ENCODE measurements at regions not wholly inside any gene's neighbourhood (a gene's known extent, or its start where the extent isn't known, plus 50 kb on each side); places are given as distances from the start of the nearest gene placed in this dataset.

GRCh38 chr21:35316933-35317332, 267.8 kb upstream of the RUNX1 start:
- Histone ChIP-seq H3K9me2 (ENCODE audit: insufficient read depth, low read length) (no peaks in the 10 kb centered on the region), H3K4me2 (ENCODE audit: low read length) (no peak overlapping the region), H3K4me1 (ENCODE audit: insufficient read depth, low read length, poor library complexity, severe bottlenecking) (no peaks in the 10 kb centered on the region), H2AFZ (ENCODE audit: low read length) (no peak overlapping the region), H3K36me3 (ENCODE audit: insufficient read depth, low read length) (no peaks in the 10 kb centered on the region), H3K9me3 (ENCODE audit: low read length) (no peaks in the 10 kb centered on the region), H3K79me2 (ENCODE audit: insufficient read depth, low read depth, low read length) (no peaks in the 10 kb centered on the region), H3K27ac (ENCODE audit: low read depth, low read length, poor library complexity, severe bottlenecking) (no peak overlapping the region), H4K20me1 (ENCODE audit: insufficient read depth, low read length) (no peaks in the 10 kb centered on the region), H3K4me3 (ENCODE audit: low read depth, low read length, poor library complexity, severe bottlenecking) (no peak overlapping the region)
- BruUV-seq (replicated peaks) = no TSS peak
- TF ChIP-seq EZH2phosphoT487 (IDR thresholded peaks at IDR 0.05; ENCODE audit: borderline replicate concordance, low read depth, low read length) (no peak), CTCF (conservative IDR thresholded peaks at IDR 0.05; ENCODE audit: low read length) (no peak)
- CTCF ChIA-PET (ENCODE audit: unreplicated experiment) = no interaction called here
- no peak for DNase-seq (ENCODE audit: low spot score)
- intact Hi-C loops (cut with micrococcal nuclease; ENCODE audit: unreplicated experiment) = no loop called here
- POLR2A ChIA-PET = no interaction called here

GRCh38 chr21:35316456-35316855, 267.4 kb upstream of the RUNX1 start:
- Histone ChIP-seq H3K79me2 (ENCODE audit: insufficient read depth, low read depth, low read length) (no peaks in the 10 kb centered on the region), H3K9me3 (ENCODE audit: low read length) (no peaks in the 10 kb centered on the region), H4K20me1 (ENCODE audit: insufficient read depth, low read length) (no peaks in the 10 kb centered on the region), H3K36me3 (ENCODE audit: insufficient read depth, low read length) (no peaks in the 10 kb centered on the region), H2AFZ (ENCODE audit: low read length) (no peak overlapping the region), H3K4me3 (ENCODE audit: low read depth, low read length, poor library complexity, severe bottlenecking) (no peak overlapping the region), H3K9me2 (ENCODE audit: insufficient read depth, low read length) (no peaks in the 10 kb centered on the region), H3K4me2 (ENCODE audit: low read length) (no peak overlapping the region), H3K4me1 (ENCODE audit: insufficient read depth, low read length, poor library complexity, severe bottlenecking) (no peaks in the 10 kb centered on the region), H3K27ac (ENCODE audit: low read depth, low read length, poor library complexity, severe bottlenecking) (no peak overlapping the region)
- ChIA-PET CTCF (ENCODE audit: unreplicated experiment) (no interaction called here), POLR2A (interaction anchor here (1.0 kb wide), 1 partner anchor 11 kb away, joined by 3 read pairs; no protein-coding TSS in a partner anchor)
- intact Hi-C loops (cut with micrococcal nuclease; ENCODE audit: unreplicated experiment) = no loop called here
- no peak for TF ChIP-seq CTCF (conservative IDR thresholded peaks at IDR 0.05; ENCODE audit: low read length)
- no peak for TF ChIP-seq EZH2phosphoT487 (IDR thresholded peaks at IDR 0.05; ENCODE audit: borderline replicate concordance, low read depth, low read length)
- BruUV-seq (replicated peaks) = no TSS peak
- no peak for DNase-seq (ENCODE audit: low spot score)

GRCh38 chr21:35314857-35315582, 265.9 kb upstream of the RUNX1 start:
- Histone ChIP-seq H3K36me3 (ENCODE audit: insufficient read depth, low read length) (no peaks in the 10 kb centered on the region), H3K4me1 (ENCODE audit: insufficient read depth, low read length, poor library complexity, severe bottlenecking) (no peaks in the 10 kb centered on the region), H2AFZ (ENCODE audit: low read length) (no peak overlapping the region), H3K4me2 (ENCODE audit: low read length) (no peak overlapping the region), H4K20me1 (ENCODE audit: insufficient read depth, low read length) (no peaks in the 10 kb centered on the region), H3K27ac (ENCODE audit: low read depth, low read length, poor library complexity, severe bottlenecking) (no peak overlapping the region), H3K9me2 (ENCODE audit: insufficient read depth, low read length) (no peaks in the 10 kb centered on the region), H3K79me2 (ENCODE audit: insufficient read depth, low read depth, low read length) (no peaks in the 10 kb centered on the region), H3K9me3 (ENCODE audit: low read length) (no peaks in the 10 kb centered on the region), H3K4me3 (ENCODE audit: low read depth, low read length, poor library complexity, severe bottlenecking) (no peak overlapping the region)
- BruUV-seq (replicated peaks) = no TSS peak
- TF ChIP-seq CTCF (conservative IDR thresholded peaks at IDR 0.05; ENCODE audit: low read length) (no peak), EZH2phosphoT487 (IDR thresholded peaks at IDR 0.05; ENCODE audit: borderline replicate concordance, low read depth, low read length) (no peak)
- intact Hi-C loops (cut with micrococcal nuclease; ENCODE audit: unreplicated experiment) = no loop called here
- no peak for DNase-seq (ENCODE audit: low spot score)
- POLR2A ChIA-PET = no interaction called here
- CTCF ChIA-PET (ENCODE audit: unreplicated experiment) = no interaction called here

All from OCI-LY7 (cell line).